ENCODE measurements at regions not wholly inside any gene's neighbourhood (a gene's known extent, or its start where the extent isn't known, plus 50 kb on each side); places are given as distances from the start of the nearest gene placed in this dataset.

DNA sequence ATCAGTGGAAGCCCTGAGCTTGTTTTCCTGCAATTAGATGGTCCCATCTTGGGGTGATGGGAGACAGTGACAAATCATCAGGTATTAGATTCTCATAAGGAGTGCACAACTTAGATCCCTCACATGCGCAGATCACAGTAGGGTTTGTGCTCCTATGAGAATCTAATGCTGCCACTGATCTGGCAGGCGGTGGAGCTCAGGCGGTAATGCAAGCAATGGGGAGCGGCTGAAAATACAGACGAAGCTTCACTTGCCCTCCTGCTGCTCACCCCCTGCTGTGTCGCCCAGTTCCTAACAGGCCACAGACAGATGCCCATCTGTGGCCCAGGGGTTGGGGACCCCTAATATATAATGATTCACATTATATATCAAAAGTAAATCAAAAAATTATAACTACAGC is 258.8 kb upstream of the USP15 start:
- H3K4me3 ChIP-seq (ENCODE audit: control insufficient read depth in 2 of 3, extremely low read depth in 1 of 3, insufficient read depth in 2 of 3, low read depth in 1 of 3, low read length in 3 of 3), result no peak overlapping the region

GRCh38 chr12:62003226-62003625 is 257.0 kb upstream of the USP15 start:
- H3K36me3 ChIP-seq (ENCODE audit: control insufficient read depth in 2 of 2, extremely low read depth in 1 of 2, insufficient read depth in 2 of 2, low read length in 2 of 2), result no peaks in the 10 kb centered on the region
- H2AFZ ChIP-seq (ENCODE audit: control insufficient read depth, low read length), result no peak overlapping the region
- TF ChIP-seq CTCF (optimal IDR thresholded peaks at IDR 0.05 in 1 of 3, IDR thresholded peaks at IDR 0.05 in 1 of 3, conservative IDR thresholded peaks at IDR 0.05 in 1 of 3; ENCODE audit: extremely low read depth in 1 of 3, insufficient read depth in 2 of 3, low read length in 3 of 3) (no peak), EZH2 (IDR thresholded peaks at IDR 0.05; ENCODE audit: low read length) (no peak)
- no peak overlapping the region for H3K4me3 ChIP-seq (ENCODE audit: control insufficient read depth in 2 of 3, extremely low read depth in 1 of 3, insufficient read depth in 2 of 3, low read depth in 1 of 3, low read length in 3 of 3)
- H3K9me1 ChIP-seq (ENCODE audit: control insufficient read depth, extremely low read depth, insufficient read depth, low read length), result no peaks in the 10 kb centered on the region
- no peak overlapping the region for H3K9ac ChIP-seq (ENCODE audit: control insufficient read depth, extremely low read depth, insufficient read depth, low read length)
- H3K79me2 ChIP-seq (ENCODE audit: control insufficient read depth, insufficient read depth, low read length), result no peaks in the 10 kb centered on the region
- no peak overlapping the region for H3K4me2 ChIP-seq (ENCODE audit: control insufficient read depth, extremely low read depth, insufficient read depth, low read depth, low read length)
- no peaks in the 10 kb centered on the region for H4K20me1 ChIP-seq (ENCODE audit: control insufficient read depth, extremely low read depth, insufficient read depth, low read length)
- no peaks in the 10 kb centered on the region for H3K9me3 ChIP-seq (ENCODE audit: control insufficient read depth, low read depth, low read length)
- dilution Hi-C loops (cut with MboI; ENCODE audit: extremely low pct_ligation_motif_present, low sequenced_read_pairs), result no loop called here
- H3K4me1 ChIP-seq (ENCODE audit: control insufficient read depth, extremely low read depth, insufficient read depth, low read length), result no peaks in the 10 kb centered on the region
- FAIRE-seq, result no peak
- H3K27ac ChIP-seq (ENCODE audit: control insufficient read depth, insufficient read depth, low read length), result no peak overlapping the region
- H3K27me3 ChIP-seq (ENCODE audit: control insufficient read depth, extremely low read depth, insufficient read depth, low read length), result no peaks in the 10 kb centered on the region
- DNase-seq (ENCODE audit: low read depth, low spot score), result no peak

More for the DNA sequence above, 258.8 kb upstream of the USP15 start:
- Histone ChIP-seq H3K27ac (ENCODE audit: control insufficient read depth, insufficient read depth, low read length) (no peak overlapping the region), H3K9me1 (ENCODE audit: control insufficient read depth, extremely low read depth, insufficient read depth, low read length) (no peaks in the 10 kb centered on the region), H2AFZ (ENCODE audit: control insufficient read depth, low read length) (no peak overlapping the region), H3K79me2 (ENCODE audit: control insufficient read depth, insufficient read depth, low read length) (no peaks in the 10 kb centered on the region), H4K20me1 (ENCODE audit: control insufficient read depth, extremely low read depth, insufficient read depth, low read length) (no peaks in the 10 kb centered on the region), H3K36me3 (ENCODE audit: control insufficient read depth in 2 of 2, extremely low read depth in 1 of 2, insufficient read depth in 2 of 2, low read length in 2 of 2) (no peaks in the 10 kb centered on the region), H3K4me2 (ENCODE audit: control insufficient read depth, extremely low read depth, insufficient read depth, low read depth, low read length) (no peak overlapping the region), H3K9ac (ENCODE audit: control insufficient read depth, extremely low read depth, insufficient read depth, low read length) (no peak overlapping the region), H3K27me3 (ENCODE audit: control insufficient read depth, extremely low read depth, insufficient read depth, low read length) (no peaks in the 10 kb centered on the region), H3K9me3 (ENCODE audit: control insufficient read depth, low read depth, low read length) (no peaks in the 10 kb centered on the region), H3K4me1 (ENCODE audit: control insufficient read depth, extremely low read depth, insufficient read depth, low read length) (no peaks in the 10 kb centered on the region)
- FAIRE-seq (no peak), DNase-seq (ENCODE audit: low read depth, low spot score) (no peak)
- dilution Hi-C loops (cut with MboI; ENCODE audit: extremely low pct_ligation_motif_present, low sequenced_read_pairs), result no loop called here
- TF ChIP-seq CTCF (optimal IDR thresholded peaks at IDR 0.05 in 1 of 3, IDR thresholded peaks at IDR 0.05 in 1 of 3, conservative IDR thresholded peaks at IDR 0.05 in 1 of 3; ENCODE audit: extremely low read depth in 1 of 3, insufficient read depth in 2 of 3, low read length in 3 of 3) (no peak), EZH2 (IDR thresholded peaks at IDR 0.05; ENCODE audit: low read length) (no peak)
